Endodermal cell (in vitro differentiated cells): ENCODE measurements at regions not wholly inside any gene's neighbourhood (a gene's known extent, or its start where the extent isn't known, plus 50 kb on each side); places are given as distances from the start of the nearest gene placed in this dataset.

Experiments used
- DNase-seq: peaks from one replicate; pipeline ENCODE4 v3.0.0-alpha.2; 2017
- H3K27ac ChIP-seq: 2 replicates; pipeline ENCODE4 v1.5.1; 2013; ENCODE audit warnings: mild to moderate bottlenecking, low read depth, low read length, moderate library complexity
- H3K27me3 ChIP-seq: 2 replicates; pipeline ENCODE4 v1.6.1; 2013; ENCODE audit warnings: mild to moderate bottlenecking, low read length, moderate library complexity; ENCODE audit not compliant: insufficient read depth, control insufficient read depth, poor library complexity, severe bottlenecking
- H3K36me3 ChIP-seq: 2 replicates; pipeline ENCODE4 v1.7.0; 2013; ENCODE audit warnings: mild to moderate bottlenecking, low read length, moderate library complexity; ENCODE audit not compliant: control insufficient read depth, insufficient read depth
- H3K4me1 ChIP-seq: one replicate; pipeline ENCODE4 v1.7.0; 2013; ENCODE audit warnings: low read length; ENCODE audit not compliant: control insufficient read depth, insufficient read depth
- H3K4me3 ChIP-seq: 2 replicates; pipeline ENCODE4 v1.5.1; 2013; ENCODE audit warnings: mild to moderate bottlenecking, low read length, moderate library complexity
- H3K9ac ChIP-seq: 2 replicates; pipeline ENCODE4 v1.6.1; 2013; ENCODE audit warnings: mild to moderate bottlenecking, low read length, moderate library complexity; ENCODE audit not compliant: poor library complexity, severe bottlenecking; ENCODE audit errors: extremely low read depth
- H3K9me3 ChIP-seq: 2 replicates; pipeline ENCODE4 v1.6.1; 2013; ENCODE audit warnings: mild to moderate bottlenecking, low read length, moderate library complexity; ENCODE audit not compliant: control insufficient read depth
- H3K27ac Mint-ChIP-seq: 2 replicates; pipeline ENCODE4 v1.8.0; 2020; ENCODE audit warnings: mixed read lengths
- H3K27me3 Mint-ChIP-seq: 2 replicates; pipeline ENCODE4 v1.8.0; 2021; ENCODE audit warnings: mild to moderate bottlenecking, mixed read lengths; ENCODE audit not compliant: insufficient read depth
- H3K36me3 Mint-ChIP-seq: 2 replicates; pipeline ENCODE4 v1.8.0; 2020; ENCODE audit warnings: low read depth, mixed read lengths
- H3K4me1 Mint-ChIP-seq: 2 replicates; pipeline ENCODE4 v1.8.0; 2020; ENCODE audit warnings: mixed read lengths
- H3K4me3 Mint-ChIP-seq: 2 replicates; pipeline ENCODE4 v1.8.0; 2020; ENCODE audit warnings: mild to moderate bottlenecking, moderate library complexity, mixed read lengths
- H3K9me3 Mint-ChIP-seq: 2 replicates; pipeline ENCODE4 v1.8.0; 2020; ENCODE audit warnings: mild to moderate bottlenecking, mixed read lengths
- WGBS, 2 experiments: methylation state at CpG; one replicate each; pipeline versions ENCODE4 v1.1.5 to v1.1.7; 2013; ENCODE audit warnings: missing lambda C conversion rate in 2 of 2, mixed read lengths in 1 of 2; ENCODE audit not compliant: insufficient coverage in 1 of 2, insufficient read length in 1 of 2; 5-methylcytosine and 5-hydroxymethylcytosine counted together
- TF ChIP-seq, protein P1 (sequence below): fragments of 200-600 bp; sonication (generic); conservative IDR thresholded peaks from 2 replicates; pipeline ENCODE4 v1.5.0; 2021; ENCODE audit warnings: antibody characterized with exemption, mild to moderate bottlenecking

DNA sequence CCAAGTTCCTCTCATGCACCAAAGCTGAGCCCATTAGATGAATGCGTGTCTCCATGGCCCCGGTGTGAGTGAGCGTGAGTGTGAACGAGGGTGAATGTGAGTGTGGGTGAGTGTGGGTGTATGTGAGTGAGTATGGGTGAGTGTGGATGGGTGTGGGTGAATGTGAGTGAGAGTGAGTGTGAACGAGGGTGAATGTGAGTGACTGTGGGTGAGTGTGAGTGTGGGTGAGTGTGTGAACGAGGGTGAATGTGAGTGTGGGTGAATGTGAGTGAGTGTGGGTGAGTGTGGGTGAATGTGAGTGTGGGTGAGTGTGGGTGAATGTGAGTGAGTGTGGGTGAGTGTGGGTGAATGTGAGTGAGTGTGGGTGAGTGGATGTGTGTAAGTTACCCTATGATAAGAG, 1521.8 kb upstream of the TENM3 start:
- no peaks in the 10 kb centered on the region for H3K27me3 Mint-ChIP-seq

DNA sequence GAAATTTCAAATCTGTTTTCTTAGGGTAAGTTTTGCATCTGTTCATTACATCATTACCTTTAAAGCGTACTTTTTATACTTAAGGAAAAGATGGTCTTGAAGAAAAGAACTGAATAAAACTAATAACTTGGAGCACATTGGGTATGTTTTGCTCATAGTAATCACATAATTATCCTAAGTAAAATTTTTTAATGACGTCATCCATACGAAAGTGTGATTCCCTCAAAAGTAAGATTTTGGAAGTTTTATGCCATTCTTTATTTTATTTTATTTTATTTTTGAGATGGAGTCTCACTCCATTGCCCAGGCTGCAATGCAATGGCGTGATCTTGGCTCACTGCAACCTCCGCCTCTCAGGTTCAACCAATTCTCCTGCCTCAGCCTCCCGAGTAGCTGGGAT, 1516.6 kb upstream of the TENM3 start:
- no peaks in the 10 kb centered on the region for H3K36me3 Mint-ChIP-seq
- H3K4me3 Mint-ChIP-seq, result no peak overlapping the region
- Histone ChIP-seq H3K9me3 (no peaks in the 10 kb centered on the region), H3K4me1 (no peaks in the 10 kb centered on the region), H3K27ac (no peak overlapping the region), H3K36me3 (no peaks in the 10 kb centered on the region), H3K9ac (no peak overlapping the region), H3K4me3 (no peak overlapping the region), H3K27me3 (no peaks in the 10 kb centered on the region)
- H3K9me3 Mint-ChIP-seq, result peaks cover 7% of the 10 kb centered on the region
- no peak for DNase-seq
- no peak overlapping the region for H3K27ac Mint-ChIP-seq
- WGBS, 2 experiments, result 80 to 97% methylated on average over 1 to 4 of the region's 6 CpGs
- TF ChIP-seq, protein P1, sequence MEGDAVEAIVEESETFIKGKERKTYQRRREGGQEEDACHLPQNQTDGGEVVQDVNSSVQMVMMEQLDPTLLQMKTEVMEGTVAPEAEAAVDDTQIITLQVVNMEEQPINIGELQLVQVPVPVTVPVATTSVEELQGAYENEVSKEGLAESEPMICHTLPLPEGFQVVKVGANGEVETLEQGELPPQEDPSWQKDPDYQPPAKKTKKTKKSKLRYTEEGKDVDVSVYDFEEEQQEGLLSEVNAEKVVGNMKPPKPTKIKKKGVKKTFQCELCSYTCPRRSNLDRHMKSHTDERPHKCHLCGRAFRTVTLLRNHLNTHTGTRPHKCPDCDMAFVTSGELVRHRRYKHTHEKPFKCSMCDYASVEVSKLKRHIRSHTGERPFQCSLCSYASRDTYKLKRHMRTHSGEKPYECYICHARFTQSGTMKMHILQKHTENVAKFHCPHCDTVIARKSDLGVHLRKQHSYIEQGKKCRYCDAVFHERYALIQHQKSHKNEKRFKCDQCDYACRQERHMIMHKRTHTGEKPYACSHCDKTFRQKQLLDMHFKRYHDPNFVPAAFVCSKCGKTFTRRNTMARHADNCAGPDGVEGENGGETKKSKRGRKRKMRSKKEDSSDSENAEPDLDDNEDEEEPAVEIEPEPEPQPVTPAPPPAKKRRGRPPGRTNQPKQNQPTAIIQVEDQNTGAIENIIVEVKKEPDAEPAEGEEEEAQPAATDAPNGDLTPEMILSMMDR, result no peak
- H3K4me1 Mint-ChIP-seq, result no peaks in the 10 kb centered on the region
- H3K27me3 Mint-ChIP-seq, result no peaks in the 10 kb centered on the region

More for the DNA sequence above, 1521.8 kb upstream of the TENM3 start:
- no peaks in the 10 kb centered on the region for H3K9me3 ChIP-seq
- no peak overlapping the region for H3K27ac ChIP-seq
- no peak overlapping the region for H3K4me3 ChIP-seq
- Mint-ChIP-seq H3K36me3 (no peaks in the 10 kb centered on the region), H3K4me1 (no peaks in the 10 kb centered on the region), H3K9me3 (no peaks in the 10 kb centered on the region), H3K27ac (no peak overlapping the region), H3K4me3 (no peak overlapping the region)
- no peaks in the 10 kb centered on the region for H3K4me1 ChIP-seq
- TF ChIP-seq, protein P1, result no peak
- H3K9ac ChIP-seq, result no peak overlapping the region
- no peaks in the 10 kb centered on the region for H3K36me3 ChIP-seq
- DNase-seq, result no peak
- WGBS, 2 experiments, result 67 to 76% methylated on average over 3 to 6 of the region's 6 CpGs
- H3K27me3 ChIP-seq, result no peaks in the 10 kb centered on the region

DNA sequence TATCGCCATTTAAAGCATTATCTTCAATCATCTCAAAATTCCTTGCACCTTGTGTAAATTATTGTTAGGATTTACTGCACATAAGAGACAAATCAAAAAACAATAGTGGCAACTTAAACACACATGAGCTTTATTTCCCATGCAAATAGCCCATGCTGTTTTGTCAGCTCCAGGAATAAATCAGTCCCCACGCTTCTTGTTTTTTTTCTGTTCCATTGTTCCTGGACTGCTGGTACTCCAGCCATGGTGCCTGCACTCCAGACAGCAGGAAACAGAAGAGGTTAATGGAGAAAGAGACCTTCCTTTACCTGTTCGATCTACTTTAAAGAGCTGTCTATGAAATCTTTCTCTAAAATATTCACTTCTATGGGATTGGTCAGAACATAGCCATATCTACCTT, 1515.7 kb upstream of the TENM3 start:
- 67 to 86% methylated on average over 2 to 3 of the region's 3 CpGs for WGBS, 2 experiments
- H3K27me3 Mint-ChIP-seq, result no peaks in the 10 kb centered on the region
- DNase-seq, result no peak

More for the DNA sequence above, 1515.7 kb upstream of the TENM3 start:
- Histone ChIP-seq H3K9me3 (no peaks in the 10 kb centered on the region), H3K27me3 (no peaks in the 10 kb centered on the region), H3K36me3 (no peaks in the 10 kb centered on the region), H3K4me1 (no peaks in the 10 kb centered on the region), H3K4me3 (no peak overlapping the region), H3K9ac (no peak overlapping the region), H3K27ac (no peak overlapping the region)
- TF ChIP-seq, protein P1, result no peak
- H3K4me1 Mint-ChIP-seq, result no peaks in the 10 kb centered on the region
- no peak overlapping the region for H3K4me3 Mint-ChIP-seq
- H3K9me3 Mint-ChIP-seq, result peaks cover 7% of the 10 kb centered on the region
- H3K36me3 Mint-ChIP-seq, result no peaks in the 10 kb centered on the region
- no peak overlapping the region for H3K27ac Mint-ChIP-seq
